Putamen (tissue), 1 donor: ENCODE measurements at regions not wholly inside any gene's neighbourhood (a gene's known extent, or its start where the extent isn't known, plus 50 kb on each side); places are given as distances from the start of the nearest gene placed in this dataset.
"Not testable (repeated sequence)": the region's sequence is repeated elsewhere in the genome, so short reads cannot be mapped to it uniquely, and the experiment has no call there.

Source experiments
- DNase-seq: peaks from one replicate; pipeline ENCODE4 v3.0.0-alpha.2; 2016; ENCODE audit warnings: low spot score

DNA sequence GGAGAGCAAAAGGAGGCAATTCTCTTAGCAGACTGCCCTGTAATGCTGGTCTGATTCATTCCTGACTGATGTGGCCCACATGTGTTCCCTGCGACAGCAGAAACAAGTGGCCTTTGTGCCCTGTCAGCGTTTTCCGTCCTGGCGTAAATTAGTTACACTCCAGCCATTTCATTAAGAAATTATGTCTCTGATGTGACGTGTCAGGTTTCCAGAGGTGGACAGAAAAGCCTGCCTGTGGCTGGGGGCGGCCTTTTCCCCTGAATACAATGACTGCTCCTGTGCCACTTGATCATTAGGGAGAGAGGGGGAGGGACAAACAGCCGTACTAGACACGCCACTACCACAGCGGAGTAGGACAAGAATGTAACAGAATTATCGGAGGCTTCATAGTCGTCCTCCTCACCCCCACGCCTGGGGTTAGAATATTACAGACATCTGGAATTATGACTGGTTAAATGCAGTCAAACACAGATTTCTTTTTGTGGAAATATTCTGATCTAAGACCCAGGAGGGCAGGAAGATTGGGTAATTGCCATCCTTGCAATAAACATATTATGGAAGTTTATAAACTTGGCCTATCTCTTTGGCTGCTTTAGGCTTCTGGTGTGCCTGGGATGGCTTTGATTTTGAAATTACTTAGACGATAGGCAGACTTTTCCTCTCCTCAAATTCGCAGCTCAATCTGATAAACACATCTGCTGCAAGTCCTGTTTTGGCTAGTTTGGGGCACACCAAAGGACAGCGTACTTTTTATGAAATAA lies 146.2 kb upstream of the BCOR start:
- DNase-seq: no peak

DNA sequence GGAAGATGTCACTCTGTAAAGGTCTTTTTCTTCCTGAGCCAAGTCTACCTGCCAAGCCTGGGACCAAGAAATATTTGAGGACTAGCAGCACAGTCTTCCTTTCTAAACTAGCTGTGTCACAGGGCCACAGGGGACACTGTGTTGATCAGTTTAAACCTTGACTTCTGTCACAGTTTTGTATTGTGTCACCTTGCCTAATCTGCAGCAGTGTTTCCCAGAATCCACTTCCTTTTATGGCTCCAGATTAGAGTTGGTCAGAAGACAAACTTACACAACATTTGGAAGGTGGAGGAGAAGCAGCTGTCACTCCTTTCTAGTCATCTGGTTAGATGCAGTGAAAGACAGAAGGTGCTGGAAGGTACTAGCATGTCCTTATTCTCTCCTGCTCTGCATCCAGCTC lies 143.1 kb upstream of the BCOR start:
- DNase-seq: no peak

DNA sequence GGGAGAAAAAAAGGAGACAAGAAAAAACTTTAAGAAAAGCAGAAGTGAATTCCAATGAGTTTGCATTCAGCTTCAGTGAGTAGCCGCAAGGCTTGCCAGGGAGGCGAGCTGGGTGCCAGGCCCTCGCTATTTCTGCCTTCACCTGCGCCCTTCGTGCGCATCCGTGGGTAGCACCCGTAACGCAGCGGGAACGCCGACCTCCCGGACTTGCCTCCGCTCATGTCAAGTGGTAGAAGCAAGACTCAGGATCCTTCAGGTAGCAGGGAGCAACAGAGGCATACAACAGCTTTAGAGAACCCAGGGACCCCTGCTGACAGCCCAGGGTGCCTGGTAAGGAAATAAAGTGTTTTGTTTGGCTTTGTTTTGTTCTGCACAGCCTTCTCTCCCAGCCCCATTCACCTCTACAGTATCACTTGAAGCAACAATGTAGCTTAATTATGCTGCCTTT lies 140.0 kb upstream of the BCOR start:
- DNase-seq: no peak

DNA sequence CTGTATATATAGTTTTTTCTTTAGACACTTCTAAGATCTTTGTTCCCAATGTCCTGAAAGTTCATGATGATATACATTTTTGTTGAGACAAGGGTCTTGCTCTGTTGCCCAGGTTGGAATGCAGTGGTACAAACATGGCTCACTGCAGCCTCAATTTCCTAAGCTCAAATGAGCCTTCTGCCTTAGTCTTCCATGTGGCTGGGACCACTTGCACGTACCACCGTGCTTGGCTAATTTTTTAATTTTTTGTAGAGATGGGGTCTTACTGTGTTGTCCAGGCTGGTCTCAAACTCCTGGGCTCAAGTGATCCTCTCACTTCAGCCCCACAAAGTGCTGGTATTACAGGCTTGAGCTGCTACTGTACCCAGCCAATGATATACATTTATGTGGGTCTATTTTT lies 132.9 kb upstream of the BCOR start:
- DNase-seq: no peak

DNA sequence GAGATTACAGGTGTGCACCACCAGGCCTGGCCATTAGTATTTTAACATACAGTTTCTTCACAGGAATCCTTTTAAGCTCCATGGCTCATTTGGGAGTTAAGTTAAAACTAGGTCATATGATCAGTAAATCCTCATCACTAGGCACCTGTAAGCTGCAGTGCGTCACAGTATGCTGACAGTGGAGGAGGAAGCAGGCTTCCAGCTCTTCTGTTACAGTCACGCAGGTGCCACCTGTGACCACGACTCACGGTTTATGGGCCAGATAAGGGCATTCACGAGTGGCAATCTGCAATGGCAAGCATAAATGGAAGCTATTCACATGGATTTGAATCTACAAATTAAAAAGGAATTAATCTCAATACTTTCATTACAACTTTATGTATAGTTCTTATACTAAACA lies 129.4 kb upstream of the BCOR start:
- DNase-seq: no peak

DNA sequence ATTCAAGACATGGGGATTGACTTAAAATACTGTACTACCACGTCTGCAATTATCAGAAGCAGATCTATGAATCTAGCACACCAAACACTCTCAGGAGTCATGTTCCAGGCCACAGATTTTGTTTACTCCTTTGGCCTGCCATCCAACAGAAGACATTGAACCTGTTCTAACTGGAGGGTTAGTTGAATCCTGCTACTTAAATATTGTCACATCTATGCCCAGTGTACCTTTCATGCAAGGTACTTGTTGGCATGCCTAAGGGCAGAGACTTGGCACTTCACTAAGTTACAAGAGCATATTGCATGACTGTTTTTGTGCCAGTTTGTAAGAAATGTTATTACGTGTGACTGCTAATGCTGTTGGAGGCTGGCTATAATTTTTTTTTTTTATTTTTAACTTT lies 126.9 kb upstream of the BCOR start:
- no peak for DNase-seq

DNA sequence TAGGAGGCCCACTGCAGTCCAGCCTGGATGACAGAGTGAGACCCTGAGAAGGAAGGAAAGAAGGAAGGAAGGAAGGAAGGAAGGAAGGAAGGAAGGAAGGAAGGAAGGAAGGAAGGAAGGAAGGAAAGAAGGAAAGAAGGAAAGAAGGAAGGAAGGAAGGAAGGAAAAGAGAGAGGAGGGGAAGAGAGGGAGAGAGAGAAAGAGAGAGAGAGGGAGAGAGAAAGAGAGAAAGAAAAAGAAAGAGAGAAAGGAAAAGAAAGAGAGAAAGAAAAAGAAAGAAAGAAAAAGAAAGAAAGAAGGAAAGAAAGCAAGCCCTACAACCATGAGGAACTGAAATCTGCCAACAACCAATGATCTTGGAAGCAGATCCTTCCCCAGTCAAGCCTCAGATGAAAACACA lies 124.9 kb upstream of the BCOR start:
- not testable (repeated sequence) for DNase-seq

DNA sequence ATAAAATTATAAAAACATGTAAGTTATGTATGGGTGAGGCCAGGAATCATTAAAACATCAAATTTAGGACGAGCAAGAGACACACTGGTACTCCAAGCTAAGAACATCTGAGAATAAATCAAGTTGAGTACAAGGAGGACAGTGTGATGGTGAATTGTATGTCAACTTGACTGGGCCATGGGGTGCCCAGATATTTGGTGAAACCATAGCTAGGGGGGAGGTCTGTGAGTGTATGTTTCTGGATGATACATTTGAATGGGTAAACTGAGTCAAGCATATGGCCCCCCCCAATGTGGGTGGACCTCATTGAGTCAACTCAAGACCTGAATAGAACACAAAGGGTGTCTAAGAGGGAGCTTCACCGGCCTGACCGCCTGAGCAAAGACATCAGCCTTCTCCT lies 115.3 kb upstream of the BCOR start:
- DNase-seq: no peak

DNA sequence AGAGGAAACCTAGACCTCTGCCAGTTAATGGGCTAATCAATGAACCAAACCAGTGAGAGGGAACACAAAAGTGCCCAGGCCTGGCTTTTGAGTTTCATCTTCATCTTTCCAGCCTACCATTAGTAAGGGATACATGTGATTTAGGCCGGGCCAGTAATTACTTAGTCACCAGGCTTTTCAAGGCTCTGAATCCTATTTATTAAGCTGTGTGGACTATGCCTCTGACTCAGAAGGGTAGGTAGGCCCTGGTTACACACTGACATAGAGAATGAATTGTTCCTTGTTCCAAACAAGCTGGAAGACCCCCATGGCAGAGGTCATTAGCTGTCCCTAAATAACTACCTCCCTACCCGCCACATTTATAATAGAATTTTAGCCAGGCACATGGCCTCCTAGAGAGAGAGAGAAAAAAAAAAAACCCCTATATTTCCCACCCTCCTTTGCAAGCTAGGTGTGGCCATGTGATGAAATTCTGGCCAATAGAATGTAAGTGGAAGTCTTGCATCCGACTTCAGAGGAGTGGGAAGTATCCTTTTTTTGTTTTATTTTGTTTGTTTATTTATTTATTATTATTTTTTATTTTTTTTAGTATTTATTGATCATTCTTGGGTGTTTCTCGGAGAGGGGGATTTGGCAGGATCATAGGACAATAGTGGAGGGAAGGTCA lies 112.3 kb upstream of the BCOR start:
- no peak for DNase-seq

DNA sequence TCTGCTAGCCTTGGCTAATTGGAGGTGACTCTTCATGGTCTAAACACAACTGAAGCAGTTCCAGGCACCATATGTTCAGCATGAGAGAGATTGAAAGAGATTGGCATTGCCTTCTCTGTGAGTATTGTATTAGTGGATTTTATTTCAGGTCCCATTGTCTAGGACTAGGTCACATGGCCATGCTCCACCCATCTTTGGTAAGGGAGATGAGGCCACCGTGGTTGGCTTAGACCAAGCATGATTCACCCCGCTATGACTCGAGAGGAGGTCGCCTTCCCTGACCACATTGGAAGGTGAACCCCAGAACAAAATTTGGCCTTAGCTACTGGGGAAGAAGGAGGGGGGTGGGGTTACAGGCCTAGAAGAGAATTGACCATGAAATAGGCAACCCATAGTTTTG lies 109.9 kb upstream of the BCOR start:
- no peak for DNase-seq

DNA sequence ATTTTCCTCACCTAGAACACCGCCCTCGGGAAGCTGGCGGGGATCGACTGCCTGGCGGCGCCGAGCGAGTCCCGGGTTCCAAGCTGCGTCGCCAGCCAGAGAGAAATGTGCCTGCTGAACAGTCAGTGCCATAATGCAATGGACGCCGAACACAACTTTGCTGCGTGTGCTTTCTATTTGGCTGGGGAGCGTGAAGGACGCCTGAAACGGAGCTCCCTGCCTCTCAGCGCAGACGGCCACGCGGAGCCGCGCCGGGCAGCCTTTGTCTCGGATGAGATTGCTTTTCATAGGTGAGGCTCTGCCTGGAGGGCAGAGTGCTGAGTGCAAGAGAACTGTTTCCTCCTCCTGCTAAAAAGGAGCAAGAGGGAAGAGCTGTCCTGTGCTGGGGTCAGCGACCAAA lies 107.7 kb upstream of the BCOR start:
- DNase-seq: no peak

DNA sequence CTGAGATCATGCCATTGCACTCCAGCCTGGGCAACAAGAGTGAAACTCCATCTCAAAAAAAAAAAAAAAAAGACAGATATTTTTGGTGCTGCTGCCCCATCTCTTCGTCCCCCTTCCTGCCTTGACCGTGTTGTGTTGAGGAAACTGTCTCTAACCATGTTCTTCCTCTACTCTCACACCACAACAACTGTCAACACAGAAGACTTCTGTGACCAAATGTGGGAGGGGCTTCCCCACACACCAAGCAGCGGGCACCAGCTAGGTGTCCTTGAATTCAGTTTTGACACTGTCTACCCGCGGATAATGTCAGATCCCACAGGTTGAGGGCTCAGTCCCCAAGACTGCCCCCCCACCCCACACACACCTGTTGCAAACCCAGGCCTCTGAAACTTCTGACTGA lies 104.7 kb upstream of the BCOR start:
- DNase-seq: no peak

DNA sequence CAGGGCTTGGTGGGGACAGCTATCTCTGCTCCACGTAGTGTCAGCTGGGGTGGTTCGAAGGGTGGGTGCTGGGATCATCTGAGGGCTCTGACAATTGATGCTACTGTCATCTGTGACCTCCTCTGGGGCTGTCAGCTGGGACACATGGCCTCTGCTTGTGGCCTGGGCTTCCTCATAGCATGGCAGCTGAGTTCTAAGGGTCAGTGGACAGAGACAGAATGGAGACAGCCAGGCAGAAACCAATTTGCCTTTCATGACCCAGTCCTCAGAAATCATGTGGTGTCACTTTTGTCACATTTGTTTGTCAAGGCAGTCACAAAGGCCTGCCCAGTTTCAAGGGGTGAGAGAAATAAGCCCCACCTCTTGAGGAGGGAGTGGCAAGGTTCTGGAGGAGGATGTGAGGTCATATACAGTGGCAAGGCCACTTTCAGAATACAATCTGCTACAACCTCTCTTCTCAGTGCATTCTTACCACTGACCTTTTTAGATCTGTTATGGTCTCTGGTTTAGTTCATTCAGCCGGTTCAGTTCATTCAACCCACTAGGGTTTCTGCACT lies 103.6 kb upstream of the BCOR start:
- DNase-seq: no peak

DNA sequence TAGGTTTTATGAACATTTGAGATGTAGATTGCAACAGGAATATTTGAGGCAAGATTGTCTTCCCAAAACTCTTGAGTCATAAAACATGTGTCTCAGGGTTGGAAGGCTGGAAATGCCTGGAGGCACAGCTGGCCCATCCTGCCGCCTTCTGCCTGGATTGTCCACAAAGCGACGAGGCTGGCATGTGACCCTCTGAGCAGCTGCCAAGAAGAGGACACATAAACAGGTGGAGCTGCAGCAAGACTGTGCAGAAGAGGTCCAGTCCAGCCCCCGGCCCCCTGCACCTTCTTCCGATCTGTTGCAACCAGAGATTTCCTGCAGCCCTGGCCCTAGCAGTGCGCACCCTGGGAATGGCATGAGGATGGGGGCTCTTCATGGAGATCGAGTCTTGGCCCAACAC lies 101.9 kb upstream of the BCOR start:
- no peak for DNase-seq

DNA sequence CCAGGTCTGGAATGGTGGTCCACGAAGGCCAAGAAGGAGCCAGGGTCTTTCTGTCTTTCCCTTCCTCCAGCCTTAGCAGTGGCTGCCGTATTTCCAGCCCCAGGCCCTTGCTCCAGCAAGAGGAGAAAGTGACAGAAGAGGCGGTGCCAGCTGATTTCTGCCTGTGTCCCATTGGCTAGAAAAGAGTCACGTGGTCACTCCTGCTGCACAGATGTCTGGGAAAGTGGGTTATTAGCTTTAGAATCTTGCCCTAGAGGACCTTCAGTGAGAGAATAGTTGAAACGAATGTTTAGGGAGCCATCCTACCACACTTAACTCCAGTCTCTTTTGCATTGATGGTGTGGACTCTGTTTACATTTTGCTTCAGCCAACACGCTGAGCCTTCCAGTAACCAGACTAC lies 99.3 kb upstream of the BCOR start:
- no peak for DNase-seq

DNA sequence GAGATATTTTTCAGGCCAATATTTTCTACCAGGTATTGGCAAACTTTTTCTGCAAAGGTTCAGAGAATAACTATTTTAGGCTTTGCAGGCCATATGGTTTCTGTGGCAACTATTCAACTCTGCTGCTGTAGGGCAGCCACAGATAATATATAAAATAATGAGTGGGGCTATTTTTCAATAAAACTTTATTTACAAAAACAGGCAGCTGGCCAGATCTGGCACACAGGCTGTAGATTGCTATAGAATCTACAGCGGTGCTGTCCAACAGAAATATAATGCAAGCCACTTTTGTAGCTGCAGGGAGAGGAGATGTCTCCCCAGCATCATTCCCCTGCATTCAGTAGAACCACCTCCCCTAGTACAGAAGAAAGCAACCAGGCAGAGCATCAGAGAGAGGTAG lies 97.6 kb upstream of the BCOR start:
- no peak for DNase-seq

DNA sequence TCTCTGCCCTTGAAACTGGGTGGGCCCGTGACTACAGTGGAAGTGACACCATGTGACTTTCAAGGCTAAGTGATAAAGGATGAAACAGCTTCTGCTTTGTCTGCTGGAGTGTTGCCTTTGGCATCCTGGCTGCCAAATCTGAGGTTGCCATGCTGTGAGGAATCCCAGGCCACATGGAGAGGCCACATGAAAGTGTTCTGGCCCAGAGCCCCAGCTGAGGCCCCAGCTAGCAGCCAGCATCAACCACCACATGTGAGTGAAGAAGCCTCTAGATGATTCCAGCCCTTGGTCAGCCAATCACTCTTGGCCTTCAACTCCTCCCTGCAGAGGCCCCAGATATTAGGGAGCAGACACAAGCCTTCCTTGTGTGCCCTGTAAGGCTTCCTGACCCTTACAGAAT lies 94.4 kb upstream of the BCOR start:
- DNase-seq: no peak

DNA sequence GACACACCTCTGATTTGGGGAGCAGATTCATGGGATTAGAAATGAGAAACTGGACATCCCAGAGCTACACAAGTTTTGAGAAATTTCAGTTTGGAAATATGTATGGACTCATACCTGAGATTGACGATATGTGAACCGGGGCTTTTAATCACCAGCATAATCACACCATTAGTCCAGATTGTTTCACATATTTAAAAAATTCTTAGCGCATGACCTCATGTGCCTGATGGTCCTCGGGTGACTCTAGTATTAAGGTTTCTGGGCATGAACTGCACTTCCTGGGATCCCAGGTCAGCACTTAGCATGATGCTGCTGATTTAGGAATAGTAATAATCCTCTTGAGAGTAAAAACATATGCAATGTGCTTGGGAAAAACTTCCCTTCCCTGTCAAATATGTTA lies 91.9 kb upstream of the BCOR start:
- DNase-seq: no peak

DNA sequence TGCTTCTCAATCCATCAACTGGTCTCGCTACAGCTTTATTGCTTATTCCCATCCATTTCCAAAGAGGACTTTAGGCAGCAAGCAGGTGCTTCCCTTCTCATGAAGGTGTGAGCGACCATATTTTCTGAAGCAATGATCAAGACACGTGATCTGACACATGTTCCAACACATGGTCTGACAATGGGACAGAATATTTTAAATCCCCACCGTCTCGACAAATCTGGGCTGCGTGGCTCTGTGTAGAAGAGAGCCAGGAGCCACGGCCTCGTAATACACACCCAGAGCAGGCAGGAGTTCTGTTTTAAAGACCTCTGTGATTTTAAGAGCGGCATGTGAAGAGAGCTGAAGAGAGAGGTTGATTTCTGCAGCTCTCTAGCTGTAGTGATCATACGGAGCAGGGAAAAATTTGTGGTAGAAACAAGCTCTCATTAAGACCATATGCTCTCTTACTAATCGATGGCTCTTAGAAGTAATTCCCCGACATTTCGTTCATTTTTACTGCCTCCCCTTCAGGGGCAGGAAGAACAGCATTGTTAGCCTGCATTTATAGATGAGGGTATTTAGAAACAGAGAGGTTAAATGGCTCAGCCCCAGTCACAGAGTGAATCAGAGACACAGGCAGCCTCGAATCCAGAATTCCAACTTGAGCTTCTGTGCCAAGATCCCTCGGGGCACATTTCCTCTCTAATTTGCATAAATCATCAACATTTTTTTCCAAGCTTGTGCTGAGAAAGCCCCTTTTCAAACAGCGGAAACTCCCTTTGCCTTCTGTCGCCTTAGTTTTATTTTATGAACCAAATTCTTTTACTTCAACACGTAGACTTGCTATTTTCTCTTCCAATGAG lies 91.0 kb upstream of the BCOR start:
- no peak for DNase-seq

DNA sequence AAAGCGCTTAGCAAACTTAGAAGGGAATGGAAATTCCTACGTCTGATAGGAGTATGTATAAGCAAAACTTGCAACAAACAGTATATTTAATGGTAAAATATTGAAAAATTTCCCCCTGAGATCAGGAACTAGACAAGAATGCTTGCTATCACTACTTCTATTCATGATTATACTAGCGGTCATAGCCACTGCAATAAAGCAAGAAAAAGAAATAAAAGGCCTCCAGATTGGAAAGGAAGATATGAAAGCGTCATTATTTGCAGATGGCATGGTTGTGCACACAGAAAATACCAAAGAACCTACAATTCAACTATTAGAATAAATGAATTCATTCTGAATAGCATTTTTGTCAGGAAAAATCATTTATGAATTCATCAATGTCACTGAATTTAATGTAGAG lies 87.2 kb upstream of the BCOR start:
- no peak for DNase-seq

DNA sequence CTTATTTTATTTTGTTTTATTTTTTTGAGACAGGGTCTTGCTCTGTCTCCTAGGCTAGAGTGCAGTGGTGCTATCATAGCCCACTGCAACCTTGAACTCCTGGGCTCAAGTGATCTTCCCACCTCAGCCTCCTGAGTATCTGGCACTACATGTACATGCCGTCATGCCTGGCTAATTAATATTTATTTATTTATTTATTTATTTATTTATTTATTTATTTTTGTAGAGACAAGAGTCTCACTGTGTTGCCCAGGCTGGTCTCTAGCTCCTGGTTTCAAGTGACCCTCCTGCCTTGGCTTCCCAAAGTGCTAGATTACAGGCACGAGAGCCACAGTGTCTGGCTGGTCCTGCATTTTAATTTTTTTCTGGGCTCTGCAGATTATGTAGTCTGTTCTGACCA lies 84.9 kb upstream of the BCOR start:
- DNase-seq: no peak

DNA sequence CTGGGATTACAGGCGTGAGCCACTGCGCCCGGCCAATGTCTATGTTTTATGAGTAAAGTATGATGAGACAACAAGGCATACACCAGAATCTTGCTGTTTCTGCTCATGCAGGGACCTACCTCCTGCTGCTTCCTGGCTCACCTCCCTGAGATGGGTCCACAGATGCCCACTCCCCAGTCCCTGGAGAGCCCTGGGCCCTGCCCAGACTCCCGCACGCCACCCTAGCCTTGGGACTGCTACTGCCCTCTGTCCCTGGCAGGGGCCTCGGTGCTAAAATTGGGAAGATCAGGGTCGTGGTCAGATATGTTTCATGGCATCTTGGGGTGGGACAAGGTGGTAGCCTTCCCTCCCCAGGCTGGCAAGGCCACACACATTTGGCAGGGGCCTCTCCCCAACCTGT lies 84.3 kb upstream of the BCOR start:
- DNase-seq: no peak

DNA sequence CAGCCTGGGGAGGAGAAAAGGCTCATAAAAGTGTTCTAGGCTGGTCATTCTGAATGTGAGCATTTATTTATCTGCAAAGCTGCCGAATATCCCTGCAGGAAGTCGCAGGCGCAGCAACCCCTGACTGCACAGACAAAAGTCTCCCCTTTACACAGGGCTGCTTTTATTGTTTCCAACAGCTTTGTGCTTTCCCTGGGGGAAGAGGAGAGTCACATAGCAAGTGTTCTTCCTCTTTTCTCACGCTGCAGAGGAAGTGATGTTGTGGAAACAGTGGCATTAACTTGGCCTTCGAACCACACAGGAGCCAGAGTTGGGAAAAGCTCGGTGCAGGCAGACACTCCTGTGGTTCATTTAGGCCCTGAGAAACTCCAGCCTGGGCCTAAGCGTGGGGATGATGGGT lies 81.5 kb upstream of the BCOR start:
- DNase-seq: no peak
